Femur (tissue), 1 donor: ENCODE measurements at regions not wholly inside any gene's neighbourhood (a gene's known extent, or its start where the extent isn't known, plus 50 kb on each side); places are given as distances from the start of the nearest gene placed in this dataset.
"Not testable (repeated sequence)": the region's sequence is repeated elsewhere in the genome, so short reads cannot be mapped to it uniquely, and the experiment has no call there.

Source experiments
- DNase-seq: peaks from one replicate; pipeline ENCODE4 v3.0.0-alpha.2; 2017

DNA sequence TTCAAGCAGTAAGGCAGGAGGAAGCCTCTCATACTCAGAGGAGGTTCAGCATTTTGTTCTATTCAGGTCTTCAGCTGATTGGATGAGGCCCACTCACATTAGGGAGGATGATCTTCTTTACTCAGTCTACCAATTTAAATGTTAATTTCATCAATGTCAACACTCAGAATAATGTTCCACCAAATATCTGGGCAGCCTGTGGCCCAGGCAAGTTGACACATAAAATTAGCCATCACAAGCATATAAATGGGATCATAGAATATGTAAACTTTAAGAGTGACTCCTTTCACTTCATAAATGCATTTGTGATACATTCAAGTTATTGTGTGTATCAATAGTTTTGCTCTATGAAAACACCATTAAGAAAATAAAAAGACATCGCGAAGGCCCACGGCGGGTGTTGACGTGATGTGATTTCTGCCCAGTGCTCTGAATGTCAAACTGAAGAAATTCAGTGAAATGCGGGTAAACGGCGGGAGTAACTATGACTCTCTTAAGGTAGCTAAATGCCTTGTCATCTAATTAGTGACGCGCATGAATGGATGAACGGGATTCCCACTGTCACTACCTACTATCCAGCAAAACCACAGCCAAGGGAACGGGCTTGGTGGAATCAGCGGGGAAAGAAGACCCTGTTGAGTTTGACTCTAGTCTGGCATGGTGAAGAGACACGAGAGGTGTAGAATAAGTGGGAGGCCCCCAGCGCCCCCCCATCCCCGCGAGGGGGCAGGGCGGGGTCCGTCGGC is 536.1 kb upstream of the AUTS2 start:
- no peak for DNase-seq

DNA sequence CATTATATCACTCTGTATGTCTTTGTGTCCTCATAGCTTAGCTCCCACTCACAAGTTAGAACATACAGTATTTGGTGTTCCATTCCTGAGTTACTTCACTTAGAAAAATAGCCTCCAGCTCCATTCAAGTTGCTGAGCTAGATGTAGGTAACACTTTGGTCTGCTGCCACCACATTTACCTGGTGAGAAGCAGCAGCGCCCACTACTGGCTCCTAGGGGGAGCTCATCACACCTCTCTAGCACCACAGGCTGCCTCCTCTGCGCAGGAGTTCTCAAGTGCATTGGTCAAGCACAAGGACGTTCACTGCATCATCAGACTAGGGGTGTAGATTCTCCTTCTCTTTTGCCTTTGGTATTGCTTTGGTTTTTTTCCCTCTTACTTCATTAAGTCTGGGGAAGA is 530.9 kb upstream of the AUTS2 start:
- DNase-seq = no peak

DNA sequence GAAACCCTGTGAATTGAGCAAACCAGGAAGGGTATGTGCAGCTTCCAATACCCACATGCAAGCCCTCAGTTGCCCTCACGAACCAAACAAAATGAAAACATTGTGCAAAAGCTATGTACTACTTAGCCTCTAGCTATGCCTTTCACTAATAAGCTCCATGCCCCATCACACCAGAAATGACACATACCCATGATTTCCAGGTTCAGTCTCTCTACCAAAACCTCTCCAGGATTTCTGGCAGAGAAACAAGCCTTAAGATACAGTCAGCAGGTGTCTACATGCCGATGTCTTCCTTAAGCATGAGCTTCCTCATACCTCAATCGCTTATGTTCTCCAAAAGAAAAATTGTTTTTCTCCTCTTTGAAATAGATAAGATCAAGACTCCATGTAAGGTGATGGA is 527.8 kb upstream of the AUTS2 start:
- no peak for DNase-seq

DNA sequence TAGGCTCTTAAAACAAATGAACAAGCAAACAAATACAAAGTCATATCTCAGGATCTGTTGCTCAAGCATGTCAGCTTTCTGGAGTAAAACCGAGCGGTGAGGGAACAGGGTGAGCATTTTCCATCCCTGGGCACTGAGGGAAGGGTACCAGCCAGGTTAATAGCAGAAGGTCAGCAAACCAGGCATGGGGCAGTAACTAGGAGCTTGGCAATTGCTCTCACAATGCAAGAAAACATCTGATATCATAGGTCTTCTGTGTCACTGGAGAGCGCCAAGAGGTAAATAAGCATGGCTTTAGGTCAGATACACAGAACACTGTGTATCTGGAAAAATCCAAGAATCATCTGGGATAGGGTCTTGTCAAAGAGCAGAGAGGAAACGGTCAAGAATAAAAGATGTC is 521.7 kb upstream of the AUTS2 start:
- DNase-seq = no peak

DNA sequence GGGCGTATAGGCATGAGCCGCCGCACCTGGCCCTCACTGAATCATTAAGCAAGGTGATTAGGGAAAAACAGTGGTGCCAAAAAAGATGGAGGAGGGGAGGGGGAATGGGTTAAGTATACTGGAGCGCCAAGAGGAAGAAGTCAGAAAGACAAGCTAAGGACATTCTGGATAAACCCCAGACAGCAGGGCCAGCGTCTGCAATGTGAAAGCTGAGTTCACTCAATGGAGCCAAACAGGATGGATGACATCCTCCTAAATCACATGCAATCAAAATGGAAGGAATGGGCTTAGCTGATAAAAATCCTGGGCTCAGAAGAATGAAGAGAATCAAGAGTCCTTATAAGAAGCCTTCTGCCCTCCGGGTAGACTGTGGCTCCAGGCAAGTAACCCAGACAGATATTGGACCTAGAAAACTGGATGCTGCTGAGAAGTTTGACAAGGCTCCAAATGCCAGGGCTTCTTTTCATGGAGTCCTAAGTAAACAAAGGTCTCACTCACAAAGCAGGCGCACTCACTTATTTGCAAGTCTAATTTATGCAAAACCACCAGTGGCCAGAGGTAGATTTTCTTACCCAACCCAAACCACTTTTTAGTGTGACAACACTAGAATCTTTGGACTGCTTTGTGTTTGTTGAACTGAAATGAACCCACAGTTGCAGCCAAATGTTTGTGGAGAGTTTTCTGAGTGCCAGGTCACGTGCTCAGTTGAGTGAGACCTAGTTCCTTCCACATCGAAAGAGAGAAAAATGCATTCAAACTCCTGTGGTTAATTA is 519.1 kb upstream of the AUTS2 start:
- peak; percentile 71 for DNase-seq

DNA sequence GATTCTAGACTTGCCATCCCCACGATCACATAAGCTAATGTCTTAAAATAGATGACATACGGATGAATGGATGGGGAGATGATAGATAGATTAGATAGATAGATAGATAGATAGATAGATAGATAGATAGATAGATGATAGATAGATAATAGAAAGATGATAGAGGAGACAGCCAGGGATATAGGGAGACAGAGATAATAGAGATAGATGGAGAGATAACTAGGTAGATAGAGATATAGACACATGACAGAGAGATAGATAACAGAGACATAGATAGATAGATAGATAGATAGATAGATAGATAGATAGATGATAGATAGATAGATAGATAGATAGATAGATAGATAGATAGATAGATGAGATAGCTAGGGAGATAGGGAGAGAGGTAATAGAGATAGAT is 511.0 kb upstream of the AUTS2 start:
- not testable (repeated sequence) for DNase-seq

DNA sequence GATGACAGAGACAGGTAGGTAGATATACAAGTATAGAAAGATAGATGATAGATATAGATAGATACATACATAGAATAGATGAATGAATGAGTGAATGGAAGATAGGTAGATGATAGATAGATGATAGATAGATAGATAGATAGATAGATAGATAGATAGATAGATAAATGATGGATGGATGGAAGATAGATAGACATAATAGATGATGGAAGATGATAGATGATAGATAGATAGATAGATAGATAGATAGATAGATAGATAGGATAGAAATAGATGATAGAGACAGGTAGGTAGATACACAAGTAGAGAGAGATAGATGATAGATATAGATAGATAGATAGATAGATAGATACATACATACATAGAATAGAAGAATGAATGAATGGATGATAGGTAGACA is 510.1 kb upstream of the AUTS2 start:
- no peak for DNase-seq

DNA sequence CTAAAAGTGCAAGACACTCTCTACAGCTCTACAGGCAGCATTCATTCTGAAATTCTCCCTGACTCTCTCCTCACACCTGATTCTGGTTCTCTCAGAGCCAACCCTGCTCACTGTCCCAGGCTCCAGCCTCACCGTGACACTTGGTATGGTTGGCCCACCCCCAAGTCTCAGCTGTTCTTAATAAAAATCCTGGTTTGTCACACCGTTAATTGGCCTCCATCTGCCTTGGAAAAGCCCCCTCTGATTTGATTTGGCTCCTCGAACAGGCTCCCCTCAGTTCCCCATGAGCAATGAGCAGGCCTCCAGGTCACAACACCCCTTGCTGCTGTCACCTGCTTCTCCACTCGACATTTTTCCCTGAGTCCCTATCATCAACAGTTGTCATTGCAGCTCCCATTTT is 507.3 kb upstream of the AUTS2 start:
- DNase-seq = no peak

DNA sequence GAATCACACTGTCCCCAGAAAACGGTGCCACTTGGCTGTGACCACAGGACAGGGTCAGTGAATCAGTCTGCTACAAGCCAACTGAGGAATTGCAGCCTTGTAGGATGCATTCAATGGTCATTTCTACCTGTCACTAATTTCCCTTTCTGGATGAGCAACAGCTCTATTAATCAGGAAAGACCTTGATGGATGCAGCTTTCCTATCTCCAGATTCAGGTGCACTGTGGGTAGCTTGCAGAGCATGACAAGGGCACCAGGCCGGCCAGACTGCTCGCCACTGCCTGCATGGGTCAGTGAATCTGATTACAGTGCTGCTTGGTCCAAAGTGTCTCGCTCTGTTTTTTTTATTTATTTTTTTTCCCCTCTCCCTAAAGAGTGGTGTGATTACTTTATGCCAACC is 506.8 kb upstream of the AUTS2 start:
- no peak for DNase-seq

DNA sequence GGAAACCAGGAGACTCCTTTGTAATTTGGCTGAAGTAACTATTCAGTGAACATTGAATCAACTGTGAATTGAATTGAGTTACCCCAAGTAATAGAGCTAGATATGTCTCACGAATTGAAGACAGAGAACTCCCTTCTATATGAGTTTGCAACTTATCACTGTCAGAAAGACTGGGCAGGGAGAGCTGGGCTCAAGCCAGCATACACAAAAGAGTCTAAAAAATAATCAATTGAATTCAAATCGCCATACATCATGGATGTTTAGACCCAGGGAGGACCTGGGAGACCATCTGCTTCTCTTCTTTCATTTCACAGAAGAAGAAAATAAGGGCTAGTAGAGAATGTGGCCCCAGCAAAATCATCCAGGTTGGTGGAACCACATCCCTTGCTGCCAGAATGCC is 503.1 kb upstream of the AUTS2 start:
- no peak for DNase-seq

DNA sequence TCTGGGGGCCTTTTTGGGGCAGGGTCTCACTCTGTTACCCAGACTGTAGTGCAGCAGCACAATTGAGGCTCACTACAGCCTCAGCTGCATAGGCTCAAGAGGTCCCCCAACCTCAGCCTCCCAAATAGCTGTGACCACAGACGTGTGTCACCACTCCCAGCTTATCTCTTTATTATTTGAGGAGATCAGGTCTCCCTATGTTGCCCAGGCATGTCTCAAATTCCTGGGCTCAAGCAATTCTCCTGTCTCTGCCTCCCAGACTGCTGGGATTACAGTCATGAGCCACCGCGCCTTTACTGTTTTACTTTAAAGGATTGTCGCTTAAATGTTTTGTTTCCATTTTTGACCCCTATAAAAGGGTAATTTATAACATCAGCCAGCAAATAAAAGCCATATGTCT is 502.6 kb upstream of the AUTS2 start:
- DNase-seq = no peak

DNA sequence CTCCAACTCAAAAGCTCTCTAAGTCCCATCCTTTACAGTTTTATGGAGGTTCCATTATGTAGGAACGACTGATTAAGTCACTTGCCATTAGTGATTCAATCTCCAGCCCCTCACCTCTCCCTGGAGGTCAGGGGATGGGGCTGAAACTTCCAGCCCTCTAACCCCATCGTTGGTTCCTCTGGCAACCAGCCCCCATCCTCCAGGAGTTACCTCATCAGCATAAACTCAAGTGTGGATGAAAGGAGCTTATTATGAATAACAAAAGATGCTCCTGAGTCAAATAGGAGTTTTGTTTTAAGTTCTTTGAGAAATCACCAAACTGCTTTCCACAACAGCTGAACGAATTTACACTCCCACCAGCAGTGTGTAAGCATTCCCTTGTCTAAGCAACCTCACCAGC is 494.3 kb upstream of the AUTS2 start:
- DNase-seq = no peak

DNA sequence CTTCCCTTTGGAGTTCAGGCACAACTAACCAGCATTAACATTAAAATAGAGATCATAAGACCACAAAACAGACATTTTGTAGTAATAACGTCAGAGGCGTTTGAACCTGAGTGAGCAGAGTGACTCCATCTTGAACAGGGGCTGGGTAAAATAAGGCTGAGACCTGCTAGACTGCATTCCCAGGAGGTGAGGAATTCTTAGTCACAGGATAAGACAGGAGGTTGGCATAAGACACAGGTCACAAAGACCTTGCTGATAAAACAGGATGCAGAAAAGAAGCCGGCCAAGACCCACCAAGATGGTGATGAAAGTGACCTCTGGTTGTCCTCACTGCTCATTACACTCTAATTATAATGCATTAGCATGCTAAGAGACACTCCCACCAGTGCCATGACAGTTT is 493.2 kb upstream of the AUTS2 start:
- DNase-seq = no peak

DNA sequence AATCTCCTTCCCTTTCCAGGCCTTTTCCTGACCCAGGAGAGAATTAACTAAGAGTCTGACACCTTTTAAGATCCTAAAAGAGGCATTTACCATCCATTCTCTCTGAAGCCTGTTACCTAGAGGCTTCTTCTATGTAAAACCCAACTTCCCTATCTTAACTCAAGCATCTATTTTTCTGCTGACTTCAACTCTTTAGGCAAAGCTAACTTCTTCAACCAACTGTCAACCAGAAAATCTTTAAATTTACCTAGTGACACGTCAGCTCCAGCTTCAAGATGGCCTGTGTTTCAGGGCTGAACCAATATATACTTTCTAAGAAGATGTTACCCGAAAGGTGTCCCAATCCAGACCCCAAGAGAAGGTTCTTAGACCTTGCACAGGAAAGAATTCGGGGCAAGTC is 492.3 kb upstream of the AUTS2 start:
- DNase-seq = no peak

DNA sequence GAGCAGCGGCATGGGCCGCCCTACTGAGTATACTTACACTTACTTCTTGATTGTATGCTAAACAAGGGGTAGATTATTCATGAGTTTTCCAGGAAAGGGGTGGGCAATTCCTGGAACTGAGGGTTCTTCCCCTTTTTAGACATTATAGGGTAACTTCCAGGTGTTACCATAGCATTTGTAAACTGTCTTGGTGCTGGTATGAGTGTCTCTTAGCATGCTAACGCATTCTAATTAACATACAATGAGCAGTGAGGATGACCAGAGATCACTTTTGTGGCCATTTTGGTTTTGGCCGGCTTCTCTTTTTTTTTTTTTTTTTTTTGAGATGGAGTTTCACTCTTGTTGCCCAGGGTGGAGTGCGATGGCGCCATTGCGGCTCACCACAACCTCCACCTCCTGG is 491.8 kb upstream of the AUTS2 start:
- DNase-seq = not testable (repeated sequence)

DNA sequence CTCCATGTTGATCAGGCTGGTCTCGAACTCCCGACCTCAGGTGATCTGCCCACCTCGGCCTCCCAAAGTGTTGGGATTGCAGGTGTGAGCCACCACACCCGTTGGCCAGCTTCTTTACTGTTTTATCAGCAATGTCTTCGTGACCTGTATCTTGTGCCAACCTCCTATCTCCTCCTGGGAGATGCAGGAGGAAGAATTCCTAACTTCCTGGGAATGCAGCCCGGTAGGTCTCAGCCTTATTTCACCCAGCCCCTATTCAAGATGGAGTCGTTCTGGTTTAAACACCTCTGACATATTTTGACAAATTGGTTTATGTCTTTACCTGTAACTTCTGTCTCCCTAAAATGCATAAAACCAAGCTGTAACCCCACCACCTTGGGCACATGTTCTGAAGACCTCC is 491.3 kb upstream of the AUTS2 start:
- DNase-seq = not testable (repeated sequence)

DNA sequence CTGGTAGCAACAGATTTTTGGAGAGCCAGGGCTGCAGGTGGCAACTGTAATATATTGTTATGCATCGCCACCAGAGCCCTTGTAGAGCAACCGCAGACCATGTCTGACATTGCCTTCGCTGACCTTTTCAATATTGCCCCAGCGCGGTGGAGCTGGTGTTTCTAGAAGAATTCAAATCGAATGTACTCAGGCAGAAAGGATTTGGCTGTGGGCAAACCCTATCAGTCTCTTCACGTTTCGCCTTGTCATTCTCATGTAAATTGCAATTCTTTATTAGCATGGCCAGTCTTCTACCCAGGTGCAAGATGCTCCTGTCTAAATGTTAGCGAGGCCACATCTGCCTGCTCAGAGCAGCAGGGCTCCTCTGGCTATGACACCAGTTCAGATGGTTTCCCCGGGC is 490.2 kb upstream of the AUTS2 start:
- no peak for DNase-seq

DNA sequence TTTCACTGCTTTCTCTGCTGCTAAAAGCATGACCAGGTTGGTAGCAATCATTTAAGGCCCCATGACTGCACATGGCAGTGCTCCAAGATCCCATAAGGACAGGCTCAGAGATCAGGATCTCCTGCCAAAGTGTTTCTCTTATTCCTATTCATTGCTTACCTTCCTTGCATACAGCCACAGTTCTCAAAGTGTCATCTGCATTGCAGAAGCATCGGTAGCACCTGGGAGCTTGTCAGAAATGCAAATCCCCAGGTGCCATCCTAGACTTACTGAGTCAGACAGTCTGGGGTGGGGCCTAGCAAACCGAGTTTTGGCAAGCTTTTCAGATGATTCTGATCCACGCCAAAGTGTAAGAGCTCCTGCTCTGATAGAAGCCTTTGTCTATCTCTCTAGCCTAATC is 489.0 kb upstream of the AUTS2 start:
- no peak for DNase-seq

DNA sequence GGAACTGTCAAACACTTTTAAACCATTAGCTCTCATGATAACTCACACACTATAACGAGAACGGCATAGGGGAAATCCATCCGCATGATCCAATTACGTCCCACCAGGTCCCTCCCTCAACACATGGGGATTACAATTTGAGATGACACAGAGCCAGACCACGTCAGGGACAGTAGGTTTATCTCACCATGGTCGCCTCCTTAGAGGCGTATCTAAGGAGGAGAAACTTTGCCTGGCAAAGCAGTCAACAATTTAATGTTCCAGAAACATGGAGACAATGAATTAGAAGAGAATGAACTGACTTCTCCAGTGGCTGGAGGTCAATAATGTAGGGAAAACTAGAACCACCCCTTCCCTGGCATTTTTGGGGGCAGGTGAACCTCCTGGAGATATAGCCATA is 488.4 kb upstream of the AUTS2 start:
- no peak for DNase-seq

DNA sequence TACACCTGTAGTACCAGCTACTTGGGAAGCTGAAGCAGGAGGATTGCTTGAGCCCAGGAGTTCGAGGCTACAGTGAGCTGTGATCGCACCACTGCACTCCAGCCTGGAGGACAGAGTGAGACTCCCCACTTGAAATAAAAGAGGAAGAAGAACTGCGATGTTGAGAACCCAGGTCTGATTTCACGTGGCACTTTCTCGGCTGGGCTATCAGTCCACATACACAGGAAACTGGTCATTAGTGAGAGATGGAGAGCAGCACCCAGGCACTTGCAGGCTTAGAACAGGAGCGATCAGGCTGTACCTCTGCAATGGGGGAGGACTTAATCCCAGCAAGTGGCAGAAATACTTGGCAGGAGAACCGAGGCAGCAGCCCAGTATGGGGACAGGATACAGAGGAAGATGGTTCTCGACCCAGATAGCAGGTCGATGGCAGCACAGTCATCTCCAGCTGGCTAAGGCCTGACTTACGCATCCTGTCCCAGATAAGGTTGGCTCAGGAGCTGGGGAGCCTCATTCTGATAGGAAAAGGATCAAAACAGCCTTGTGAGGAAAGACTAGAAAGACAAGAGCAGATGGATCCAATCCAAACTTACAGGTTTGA is 487.7 kb upstream of the AUTS2 start:
- no peak for DNase-seq

DNA sequence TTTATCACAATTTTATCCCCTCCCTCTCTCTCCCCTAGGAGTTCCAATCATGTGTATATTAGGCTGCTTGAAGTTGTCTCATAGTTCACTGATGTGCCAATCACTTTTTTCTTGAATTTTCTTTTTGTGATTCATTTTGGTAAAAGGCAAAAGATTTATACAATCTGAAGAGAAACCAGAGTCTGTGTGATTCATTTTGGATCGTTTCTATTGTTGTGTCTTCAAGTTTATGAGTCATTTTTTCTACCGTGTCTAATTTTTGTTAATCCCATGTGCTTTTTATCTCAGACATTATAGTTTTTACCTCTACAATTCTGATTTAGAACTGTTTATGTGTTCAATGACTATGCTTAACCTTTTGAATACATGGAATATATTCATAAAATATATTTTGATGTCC is 483.9 kb upstream of the AUTS2 start:
- no peak for DNase-seq

DNA sequence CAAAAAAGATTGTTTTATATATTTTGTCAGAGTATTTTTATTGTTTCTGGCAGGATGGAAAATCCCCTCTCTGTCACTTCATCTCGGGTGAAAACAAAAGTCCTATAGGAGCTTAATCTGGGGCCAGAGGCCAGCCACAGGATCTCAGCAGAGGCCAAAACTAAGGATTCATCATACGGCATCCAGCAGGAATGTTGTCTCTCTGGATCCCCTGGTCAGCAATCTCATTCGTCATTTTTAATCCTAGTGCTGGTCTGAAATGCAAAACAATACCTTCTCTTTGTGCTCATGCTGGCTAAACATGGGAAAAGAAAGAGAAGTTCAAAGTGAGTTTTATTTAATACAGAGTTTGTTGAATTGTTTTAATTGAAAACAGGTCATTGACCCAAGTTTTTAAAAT is 482.5 kb upstream of the AUTS2 start:
- no peak for DNase-seq

DNA sequence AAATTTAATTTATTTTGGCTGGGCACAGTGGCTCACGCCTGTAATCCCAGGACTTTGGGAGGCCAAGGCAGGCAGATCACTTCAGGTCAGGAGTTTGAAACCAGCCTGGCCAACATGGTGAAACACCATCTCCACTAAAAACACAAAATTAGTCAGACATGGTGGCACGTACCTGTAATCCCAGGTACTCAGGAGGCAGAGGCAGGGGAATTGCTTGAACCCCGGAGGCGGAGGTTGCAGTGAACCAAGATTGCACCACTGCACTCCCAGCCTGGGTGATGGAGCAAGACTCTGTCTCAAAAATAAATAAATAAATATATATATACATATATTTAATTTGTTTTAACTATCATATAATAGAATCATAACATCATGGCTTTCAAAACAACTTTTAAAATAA is 482.1 kb upstream of the AUTS2 start:
- not testable (repeated sequence) for DNase-seq

DNA sequence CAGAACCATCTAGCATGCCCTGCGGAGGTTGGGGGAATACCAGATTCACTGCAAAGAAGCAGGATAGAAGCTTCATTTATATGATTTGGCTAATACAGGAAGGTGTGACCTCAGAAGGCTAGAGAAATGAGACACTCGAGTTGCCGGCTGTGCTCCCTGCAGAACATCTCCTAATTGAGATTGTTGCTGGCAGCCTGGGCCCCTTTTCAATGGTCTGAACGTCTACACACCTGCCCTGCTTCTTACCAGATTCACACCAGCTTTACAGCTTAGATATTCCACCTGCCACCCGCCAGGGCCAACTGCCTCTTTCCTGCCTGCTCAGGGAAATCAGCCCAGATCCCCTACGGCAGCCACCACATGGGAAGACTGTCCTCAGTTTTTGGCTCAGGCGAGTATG is 475.3 kb upstream of the AUTS2 start:
- DNase-seq = no peak
